Activated B cell treated with CpG ODN at 0.5 μM for 24 hours (primary cell): ENCODE measurements at regions not wholly inside any gene's neighbourhood (a gene's known extent, or its start where the extent isn't known, plus 50 kb on each side); places are given as distances from the start of the nearest gene placed in this dataset.

Source experiments
- ATAC-seq: fragments of 200-7000 bp; cut with Tn5 transposase; one replicate; pipeline ENCODE4 v1.10.0; 2021; ENCODE audit warnings: low read depth, mild to moderate bottlenecking, moderate library complexity
- CTCF ChIA-PET: fragments of 350-600 bp; sonication (Branson Sonifier 250); formaldehyde crosslinking; loops from one replicate; lab custom pipeline; 2021; ENCODE audit warnings: antibody characterized with exemption; lab: Charles Lee
- POLR2A ChIA-PET: fragments of 350-600 bp; sonication (Branson Sonifier 250); formaldehyde crosslinking; loops from one replicate; lab custom pipeline; 2021; ENCODE audit warnings: antibody characterized with exemption; lab: Charles Lee
- DNase-seq: peaks from one replicate; pipeline ENCODE4 v3.0.0; 2022
- H3K27ac Mint-ChIP-seq: one replicate; pipeline ENCODE4 v1.8.0; 2020; ENCODE audit warnings: mixed read lengths
- H3K27me3 Mint-ChIP-seq: one replicate; pipeline ENCODE4 v1.8.0; 2021; ENCODE audit warnings: mixed read lengths
- H3K36me3 Mint-ChIP-seq: one replicate; pipeline ENCODE4 v1.8.0; 2021; ENCODE audit warnings: low read depth, mixed read lengths
- H3K4me1 Mint-ChIP-seq: one replicate; pipeline ENCODE4 v1.8.0; 2021; ENCODE audit warnings: mixed read lengths
- H3K4me3 Mint-ChIP-seq: one replicate; pipeline ENCODE4 v1.8.0; 2020; ENCODE audit warnings: mild to moderate bottlenecking, mixed read lengths
- H3K9me3 Mint-ChIP-seq: one replicate; pipeline ENCODE4 v1.8.0; 2020; ENCODE audit warnings: mixed read lengths
- intact Hi-C: fragments of 100-400 bp; cut with micrococcal nuclease; formaldehyde crosslinking; loops from one replicate; pipeline ENCODE4 v1.15.1; 2024
- TF ChIP-seq, protein P1 (sequence below): fragments of 200-600 bp; IDR thresholded peaks from one replicate; pipeline ENCODE4 v1.8.0; 2022; ENCODE audit warnings: antibody characterized with exemption, mild to moderate bottlenecking

DNA sequence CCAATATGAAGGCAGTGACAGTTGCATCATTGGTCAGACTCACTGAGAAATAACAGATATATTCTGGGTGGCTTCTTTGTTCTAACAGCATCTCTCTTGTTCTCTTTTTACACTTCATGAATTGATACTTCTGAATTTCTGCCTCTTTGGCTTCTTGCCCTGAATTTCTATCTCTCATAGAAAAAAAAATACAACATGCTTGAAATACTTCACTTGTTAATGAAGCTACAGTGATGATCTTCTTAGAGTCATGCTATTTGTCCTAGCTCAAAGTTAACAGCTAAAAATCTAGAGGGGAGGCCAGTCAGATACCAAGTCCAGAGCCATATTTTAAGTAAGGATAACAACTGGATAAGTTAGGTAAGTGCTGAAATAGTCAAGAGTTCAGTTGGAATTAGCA lies 597.2 kb upstream of the AGTR1 start:
- H3K27me3 Mint-ChIP-seq: no peaks in the 10 kb centered on the region
- intact Hi-C loops: no loop called here
- H3K36me3 Mint-ChIP-seq: no peaks in the 10 kb centered on the region
- no peak for DNase-seq
- ATAC-seq: no peak
- H3K4me1 Mint-ChIP-seq: no peaks in the 10 kb centered on the region
- TF ChIP-seq, protein P1, sequence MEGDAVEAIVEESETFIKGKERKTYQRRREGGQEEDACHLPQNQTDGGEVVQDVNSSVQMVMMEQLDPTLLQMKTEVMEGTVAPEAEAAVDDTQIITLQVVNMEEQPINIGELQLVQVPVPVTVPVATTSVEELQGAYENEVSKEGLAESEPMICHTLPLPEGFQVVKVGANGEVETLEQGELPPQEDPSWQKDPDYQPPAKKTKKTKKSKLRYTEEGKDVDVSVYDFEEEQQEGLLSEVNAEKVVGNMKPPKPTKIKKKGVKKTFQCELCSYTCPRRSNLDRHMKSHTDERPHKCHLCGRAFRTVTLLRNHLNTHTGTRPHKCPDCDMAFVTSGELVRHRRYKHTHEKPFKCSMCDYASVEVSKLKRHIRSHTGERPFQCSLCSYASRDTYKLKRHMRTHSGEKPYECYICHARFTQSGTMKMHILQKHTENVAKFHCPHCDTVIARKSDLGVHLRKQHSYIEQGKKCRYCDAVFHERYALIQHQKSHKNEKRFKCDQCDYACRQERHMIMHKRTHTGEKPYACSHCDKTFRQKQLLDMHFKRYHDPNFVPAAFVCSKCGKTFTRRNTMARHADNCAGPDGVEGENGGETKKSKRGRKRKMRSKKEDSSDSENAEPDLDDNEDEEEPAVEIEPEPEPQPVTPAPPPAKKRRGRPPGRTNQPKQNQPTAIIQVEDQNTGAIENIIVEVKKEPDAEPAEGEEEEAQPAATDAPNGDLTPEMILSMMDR: no peak
- H3K27ac Mint-ChIP-seq: no peak overlapping the region
- no peak overlapping the region for H3K4me3 Mint-ChIP-seq
- H3K9me3 Mint-ChIP-seq: peaks cover 2% of the 10 kb centered on the region
- CTCF ChIA-PET: no interaction called here
- POLR2A ChIA-PET: no interaction called here

- intact Hi-C loops: no loop called here
- TF ChIP-seq, protein P1: no peak
- H3K4me1 Mint-ChIP-seq: no peaks in the 10 kb centered on the region
- H3K36me3 Mint-ChIP-seq: no peaks in the 10 kb centered on the region
- H3K4me3 Mint-ChIP-seq: no peak overlapping the region
- H3K9me3 Mint-ChIP-seq: peaks cover under 1% of the 10 kb centered on the region
- H3K27me3 Mint-ChIP-seq: no peaks in the 10 kb centered on the region
- H3K27ac Mint-ChIP-seq: no peak overlapping the region
- ChIA-PET CTCF (no interaction called here), POLR2A (no interaction called here)
- ATAC-seq: no peak
- no peak for DNase-seq
These were observed 596.6 kb upstream of the AGTR1 start for GRCh38 chr3:148101061-148101460.

- DNase-seq (no peak), ATAC-seq (no peak)
- no peaks in the 10 kb centered on the region for H3K36me3 Mint-ChIP-seq
- no peak overlapping the region for H3K27ac Mint-ChIP-seq
- H3K27me3 Mint-ChIP-seq: no peaks in the 10 kb centered on the region
- no peak overlapping the region for H3K4me3 Mint-ChIP-seq
- intact Hi-C loops: no loop called here
- ChIA-PET POLR2A (no interaction called here), CTCF (no interaction called here)
- TF ChIP-seq, protein P1: no peak
- no peaks in the 10 kb centered on the region for H3K9me3 Mint-ChIP-seq
- H3K4me1 Mint-ChIP-seq: no peaks in the 10 kb centered on the region
These were observed 595.5 kb upstream of the AGTR1 start for GRCh38 chr3:148102156-148102555.

DNA sequence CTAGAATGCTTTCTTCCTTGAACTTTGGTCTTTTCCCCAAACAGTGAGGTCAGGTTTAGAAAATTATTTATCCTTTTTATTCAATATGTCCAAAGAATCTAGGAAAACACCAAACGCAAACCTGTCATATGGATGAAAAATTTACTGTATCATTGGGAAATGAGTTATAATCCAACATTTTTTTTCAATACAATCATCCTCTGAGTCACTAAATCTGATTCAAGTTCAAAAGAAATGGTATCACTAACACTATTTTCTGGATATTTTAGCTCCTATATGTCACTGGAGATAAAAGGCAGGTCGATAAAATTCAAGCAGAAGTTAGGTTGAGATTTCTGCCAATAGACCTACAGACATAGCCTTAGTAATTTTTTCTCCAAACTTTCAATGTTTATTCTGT lies 591.6 kb upstream of the AGTR1 start:
- H3K27me3 Mint-ChIP-seq: no peaks in the 10 kb centered on the region
- no peaks in the 10 kb centered on the region for H3K9me3 Mint-ChIP-seq
- ChIA-PET POLR2A (no interaction called here), CTCF (no interaction called here)
- intact Hi-C loops: no loop called here
- H3K4me1 Mint-ChIP-seq: no peaks in the 10 kb centered on the region
- H3K4me3 Mint-ChIP-seq: no peak overlapping the region
- H3K36me3 Mint-ChIP-seq: no peaks in the 10 kb centered on the region
- TF ChIP-seq, protein P1: no peak
- ATAC-seq (no peak), DNase-seq (no peak)
- H3K27ac Mint-ChIP-seq: no peak overlapping the region

DNA sequence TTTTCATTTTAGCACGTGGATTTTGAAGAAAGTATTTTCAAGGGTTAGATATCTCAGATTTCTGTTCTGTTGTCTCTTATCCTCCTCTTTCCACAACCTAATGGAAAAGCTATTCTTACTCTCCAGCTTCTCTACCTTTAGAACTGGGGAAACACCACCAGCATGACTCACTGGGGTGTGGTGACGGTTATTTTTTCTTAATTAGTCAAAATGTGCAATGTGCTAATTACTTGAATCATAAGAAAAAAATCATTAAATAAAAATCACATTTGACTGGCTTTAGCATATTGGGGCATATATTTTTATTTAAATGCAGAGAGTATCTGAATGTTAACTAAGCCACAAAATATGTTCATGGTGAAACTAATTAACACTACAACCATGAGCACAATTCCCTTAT lies 570.7 kb upstream of the AGTR1 start:
- DNase-seq (no peak), ATAC-seq (no peak)
- Mint-ChIP-seq H3K36me3 (no peaks in the 10 kb centered on the region), H3K4me3 (no peak overlapping the region), H3K4me1 (no peaks in the 10 kb centered on the region), H3K9me3 (peaks cover 4% of the 10 kb centered on the region), H3K27me3 (no peaks in the 10 kb centered on the region), H3K27ac (no peak overlapping the region)
- ChIA-PET POLR2A (no interaction called here), CTCF (no interaction called here)
- intact Hi-C loops: no loop called here
- TF ChIP-seq, protein P1: no peak
